HEK293 (cell line): ENCODE measurements at regions not wholly inside any gene's neighbourhood (a gene's known extent, or its start where the extent isn't known, plus 50 kb on each side); places are given as distances from the start of the nearest gene placed in this dataset.
A peak's percentile ranks its signal among the peaks of the same experiment; 100 is the strongest.

Experiments used
- CTCF ChIA-PET: fragments of 350-600 bp; formaldehyde crosslinking; extraction: SDS; loops from one replicate; lab custom pipeline; 2021; ENCODE audit warnings: antibody characterized with exemption; lab: Yijun Ruan, JAX
- POLR2A ChIA-PET: fragments of 300-600 bp; formaldehyde crosslinking; extraction: SDS; loops from one replicate; lab custom pipeline; 2020; ENCODE audit warnings: antibody characterized with exemption, inconsistent platforms; lab: Yijun Ruan, JAX
- H3K27ac ChIP-seq: fragments of 200-500 bp; sonication (Bioruptor generic); 2 replicates; pipeline ENCODE4 v1.5.1; 2014; ENCODE audit warnings: low read depth, low read length, control low read depth, inconsistent platforms; ENCODE audit errors: extremely low read depth
- H3K36me3 ChIP-seq, 2 experiments: fragments of 200-500 bp in 1 of 2; sonication (Bioruptor generic) in 1 of 2; 1 replicate in 1 of 2; 2 replicates in 1 of 2; pipeline ENCODE4 v1.5.1; 2014 to 2017; ENCODE audit warnings: inconsistent platforms in 2 of 2, low read length in 2 of 2; ENCODE audit not compliant: control insufficient read depth in 2 of 2, insufficient read depth in 1 of 2
- H3K4me1 ChIP-seq: fragments of 200-500 bp; sonication (Bioruptor generic); 2 replicates; pipeline ENCODE4 v1.5.1; 2014; ENCODE audit warnings: mild to moderate bottlenecking, low read length, inconsistent platforms; ENCODE audit not compliant: control insufficient read depth, insufficient read depth
- H3K4me3 ChIP-seq: 2 replicates; pipeline ENCODE4 v1.5.1; 2011; ENCODE audit warnings: low read depth, mild to moderate bottlenecking, control low read depth, low read length, moderate library complexity
- H3K9me3 ChIP-seq: fragments of 200-500 bp; sonication (Bioruptor generic); 2 replicates; pipeline ENCODE4 v1.5.1; 2014; ENCODE audit warnings: low read depth, low read length, inconsistent platforms; ENCODE audit not compliant: control insufficient read depth, insufficient read depth
- GLI2 ChIP-seq: fragments of 450-650 bp; formaldehyde crosslinking; IDR thresholded peaks from 2 replicates; pipeline ENCODE4; 2017; ENCODE audit warnings: missing biosample characterization, missing genetic modification characterization, low read depth, borderline replicate concordance
- INSM2 ChIP-seq: fragments of 450-650 bp; formaldehyde crosslinking; IDR thresholded peaks from 2 replicates; pipeline ENCODE4 v1.5.1; 2016; ENCODE audit warnings: missing biosample characterization, missing genetic modification characterization
- KLF10 ChIP-seq: fragments of 450-650 bp; IDR thresholded peaks from 2 replicates; pipeline ENCODE4 v1.5.1; 2018; ENCODE audit warnings: missing biosample characterization, mild to moderate bottlenecking, missing genetic modification characterization
- PRDM6 ChIP-seq: fragments of 450-650 bp; formaldehyde crosslinking; IDR thresholded peaks from 2 replicates; pipeline ENCODE4 v1.5.1; 2017; ENCODE audit warnings: missing biosample characterization, missing genetic modification characterization
- RBAK ChIP-seq: fragments of 450-650 bp; formaldehyde crosslinking; IDR thresholded peaks from 2 replicates; pipeline ENCODE4 v1.5.1; 2016; ENCODE audit warnings: missing biosample characterization, missing genetic modification characterization
- SP2 ChIP-seq: fragments of 450-650 bp; formaldehyde crosslinking; IDR thresholded peaks from 2 replicates; pipeline ENCODE4 v1.5.1; 2016; ENCODE audit warnings: missing biosample characterization, missing genetic modification characterization
- WT1 ChIP-seq: fragments of 450-650 bp; formaldehyde crosslinking; IDR thresholded peaks from 2 replicates; pipeline ENCODE4 v1.5.1; 2016; ENCODE audit warnings: missing biosample characterization, missing genetic modification characterization
- ZNF248 ChIP-seq: fragments of 450-650 bp; formaldehyde crosslinking; IDR thresholded peaks from 2 replicates; pipeline ENCODE4 v1.5.1; 2017; ENCODE audit warnings: missing biosample characterization, missing genetic modification characterization
- ZNF274 ChIP-seq, 2 experiments: fragments of 200-500 bp in 1 of 2; fragments of 450-650 bp in 1 of 2; sonication (Bioruptor generic) in 1 of 2; formaldehyde crosslinking in 1 of 2; IDR thresholded peaks; 2 replicates each; pipeline versions ENCODE4 v1.5.1 to v1.6.1; 2014 to 2016; ENCODE audit warnings: borderline replicate concordance in 1 of 2, inconsistent platforms in 1 of 2, low read length in 1 of 2, missing biosample characterization in 1 of 2, missing genetic modification characterization in 1 of 2
- ZNF341 ChIP-seq: fragments of 450-650 bp; formaldehyde crosslinking; IDR thresholded peaks from 2 replicates; pipeline ENCODE4; 2016; ENCODE audit warnings: low read depth, missing biosample characterization, missing genetic modification characterization
- ZNF350 ChIP-seq: fragments of 450-650 bp; formaldehyde crosslinking; IDR thresholded peaks from 2 replicates; pipeline ENCODE4 v1.5.0; 2017; ENCODE audit warnings: missing biosample characterization, mild to moderate bottlenecking, missing genetic modification characterization
- ZNF354C ChIP-seq: fragments of 450-650 bp; formaldehyde crosslinking; IDR thresholded peaks from 2 replicates; pipeline ENCODE4 v1.5.1; 2016; ENCODE audit warnings: missing biosample characterization, missing genetic modification characterization, low read depth, borderline replicate concordance
- ZNF473 ChIP-seq: fragments of 450-650 bp; formaldehyde crosslinking; IDR thresholded peaks from 2 replicates; pipeline ENCODE4 v1.5.1; 2017; ENCODE audit warnings: missing biosample characterization, missing genetic modification characterization
- ZNF488 ChIP-seq: fragments of 450-650 bp; formaldehyde crosslinking; IDR thresholded peaks from 2 replicates; pipeline ENCODE4 v1.5.1; 2016; ENCODE audit warnings: missing biosample characterization, missing genetic modification characterization
- ZNF514 ChIP-seq: fragments of 450-650 bp; formaldehyde crosslinking; IDR thresholded peaks from 2 replicates; pipeline ENCODE4 v1.5.1; 2016; ENCODE audit warnings: missing biosample characterization, missing genetic modification characterization
- ZNF560 ChIP-seq: fragments of 450-650 bp; formaldehyde crosslinking; IDR thresholded peaks from 2 replicates; pipeline ENCODE4 v1.5.1; 2017; ENCODE audit warnings: missing biosample characterization, missing genetic modification characterization, borderline replicate concordance
- ZNF561 ChIP-seq: fragments of 450-650 bp; IDR thresholded peaks from 2 replicates; pipeline ENCODE4 v1.5.1; 2018; ENCODE audit warnings: missing biosample characterization, missing genetic modification characterization, borderline replicate concordance
- ZNF639 ChIP-seq: fragments of 450-650 bp; formaldehyde crosslinking; IDR thresholded peaks from 2 replicates; pipeline ENCODE4 v1.5.1; 2016; ENCODE audit warnings: missing biosample characterization, missing genetic modification characterization
- ZNF776 ChIP-seq: fragments of 450-650 bp; formaldehyde crosslinking; IDR thresholded peaks from 2 replicates; pipeline ENCODE4 v1.5.0; 2017; ENCODE audit warnings: missing biosample characterization, missing genetic modification characterization, borderline replicate concordance
- ZNF837 ChIP-seq: fragments of 450-650 bp; formaldehyde crosslinking; IDR thresholded peaks from 2 replicates; pipeline ENCODE4 v1.5.1; 2016; ENCODE audit warnings: missing biosample characterization, missing genetic modification characterization

GRCh38 chr6:45726444-45726843, 289.2 kb downstream of the CLIC5 start:
- CTCF ChIA-PET = interaction anchor here (0.5 to 1.0 kb wide), 3 partner anchors 80 to 244 kb away, joined by 3 to 4 read pairs (median 3); no protein-coding TSS in a partner anchor

GRCh38 chr6:45724511-45724910, 291.1 kb downstream of the CLIC5 start:
- CTCF ChIA-PET = interaction anchor here (3.2 kb wide), 1 partner anchor 10 kb away, joined by 13 read pairs; no protein-coding TSS in a partner anchor
- Histone ChIP-seq H3K4me1 (no peaks in the 10 kb centered on the region), H3K36me3 (no peaks in the 10 kb centered on the region), H3K4me3 (no peak overlapping the region), H3K27ac (no peak overlapping the region), H3K9me3 (no peaks in the 10 kb centered on the region)
- POLR2A ChIA-PET = interaction anchor here (1.2 kb wide), 1 partner anchor 13 kb away, joined by 3 read pairs; no protein-coding TSS in a partner anchor
- peak; percentile 58 for TF ChIP-seq ZNF341
- TF ChIP-seq ZNF639 = no peak
- 0 out of 2 replicates have a peak, but pooled peaks have one; percentile 13 for TF ChIP-seq PRDM6 (tag by site-specific recombination)

More at GRCh38 chr6:45726444-45726843, 289.2 kb downstream of the CLIC5 start:
- H3K4me1 ChIP-seq = no peaks in the 10 kb centered on the region
- no peaks in the 10 kb centered on the region for H3K36me3 ChIP-seq
- POLR2A ChIA-PET = no interaction called here
- H3K27ac ChIP-seq = no peak overlapping the region
- H3K4me3 ChIP-seq = no peak overlapping the region
- TF ChIP-seq GLI2 = no peak
- TF ChIP-seq RBAK (tag by site-specific recombination) = no peak
- TF ChIP-seq ZNF488 (tag by site-specific recombination) = no peak
- TF ChIP-seq ZNF274 (IDR thresholded peaks at IDR 0.05; ENCODE audit: low read length) = no peak
- TF ChIP-seq ZNF274 (tag by site-specific recombination; IDR thresholded peaks at IDR 0.05; ENCODE audit: borderline replicate concordance) = no peak
- TF ChIP-seq ZNF561 (tag by site-specific recombination) = no peak
- no peak for TF ChIP-seq ZNF350
- no peak for TF ChIP-seq INSM2
- no peak for TF ChIP-seq KLF10 (tag by site-specific recombination)
- TF ChIP-seq ZNF837 (tag by site-specific recombination) = no peak
- no peak for TF ChIP-seq WT1
- TF ChIP-seq ZNF354C = no peak
- TF ChIP-seq ZNF776 = no peak
- no peak for TF ChIP-seq SP2
- no peak for TF ChIP-seq ZNF473 (tag by site-specific recombination)
- TF ChIP-seq ZNF560 (tag by site-specific recombination) = no peak
- TF ChIP-seq ZNF514 (tag by site-specific recombination) = no peak
- TF ChIP-seq ZNF248 (tag by site-specific recombination) = no peak
- no peaks in the 10 kb centered on the region for H3K9me3 ChIP-seq
